Spleen (tissue), 7 donors: ENCODE measurements at regions not wholly inside any gene's neighbourhood (a gene's known extent, or its start where the extent isn't known, plus 50 kb on each side); places are given as distances from the start of the nearest gene placed in this dataset.

Source experiments
- POLR2A ChIP-seq, 3 donors: fragments of 450-650 bp; IDR thresholded peaks; one replicate each; pipeline ENCODE4 v1.5.1; 2017; ENCODE audit warnings: antibody characterized with exemption in 3 of 3, mild to moderate bottlenecking in 1 of 3
- POLR2AphosphoS5 ChIP-seq, 3 donors: sonication (generic); formaldehyde crosslinking; IDR thresholded peaks; one replicate each; pipeline ENCODE4 v1.5.1; 2017; ENCODE audit warnings: antibody characterized with exemption in 3 of 3
- TF ChIP-seq, protein P1 (sequence below), 11 experiments: fragments of 200-600 bp in 7 of 11; fragments of 450-650 bp in 4 of 11; sonication (generic) in 4 of 11; IDR thresholded peaks in 8 of 11; conservative IDR thresholded peaks in 3 of 11; 1 replicate in 7 of 11; 2 replicates in 4 of 11; pipeline versions ENCODE4 v1.4.0 to v1.8.0; 2016 to 2021; ENCODE audit warnings: antibody characterized with exemption in 11 of 11, inconsistent platforms in 4 of 11, mild to moderate bottlenecking in 1 of 11
- donor health status: DM: no; HTN: no; CAD: no; lungs with moderate emphysema.
- donor health status: DM: no; HTN: no; CAD: no.
- donor health status: DM: no; HTN: no; CAD: no.

GRCh38 chr12:76242813-76243550 lies 105.2 kb downstream of the BBS10 start:
- TF ChIP-seq, protein P1, sequence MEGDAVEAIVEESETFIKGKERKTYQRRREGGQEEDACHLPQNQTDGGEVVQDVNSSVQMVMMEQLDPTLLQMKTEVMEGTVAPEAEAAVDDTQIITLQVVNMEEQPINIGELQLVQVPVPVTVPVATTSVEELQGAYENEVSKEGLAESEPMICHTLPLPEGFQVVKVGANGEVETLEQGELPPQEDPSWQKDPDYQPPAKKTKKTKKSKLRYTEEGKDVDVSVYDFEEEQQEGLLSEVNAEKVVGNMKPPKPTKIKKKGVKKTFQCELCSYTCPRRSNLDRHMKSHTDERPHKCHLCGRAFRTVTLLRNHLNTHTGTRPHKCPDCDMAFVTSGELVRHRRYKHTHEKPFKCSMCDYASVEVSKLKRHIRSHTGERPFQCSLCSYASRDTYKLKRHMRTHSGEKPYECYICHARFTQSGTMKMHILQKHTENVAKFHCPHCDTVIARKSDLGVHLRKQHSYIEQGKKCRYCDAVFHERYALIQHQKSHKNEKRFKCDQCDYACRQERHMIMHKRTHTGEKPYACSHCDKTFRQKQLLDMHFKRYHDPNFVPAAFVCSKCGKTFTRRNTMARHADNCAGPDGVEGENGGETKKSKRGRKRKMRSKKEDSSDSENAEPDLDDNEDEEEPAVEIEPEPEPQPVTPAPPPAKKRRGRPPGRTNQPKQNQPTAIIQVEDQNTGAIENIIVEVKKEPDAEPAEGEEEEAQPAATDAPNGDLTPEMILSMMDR (IDR thresholded peaks at IDR 0.05 in 8 of 11, conservative IDR thresholded peaks at IDR 0.05 in 3 of 11), result no peak
- no peak for TF ChIP-seq POLR2AphosphoS5 (IDR thresholded peaks at IDR 0.05)
- TF ChIP-seq POLR2A (IDR thresholded peaks at IDR 0.05), result no peak
